SU-DHL-6 (cell line): ENCODE measurements at regions not wholly inside any gene's neighbourhood (a gene's known extent, or its start where the extent isn't known, plus 50 kb on each side); places are given as distances from the start of the nearest gene placed in this dataset.
A peak's percentile ranks its signal among the peaks of the same experiment; 100 is the strongest.

Source experiments
- H2AFZ ChIP-seq: fragments of 200-600 bp; sonication (generic); 2 replicates; pipeline ENCODE4 v1.6.1; 2014; ENCODE audit warnings: low read depth, mild to moderate bottlenecking, moderate library complexity, mixed read lengths, antibody characterized with exemption, low read length; ENCODE audit not compliant: severe bottlenecking
- H3F3A ChIP-seq: fragments of 200-600 bp; shearing (Covaris generic); 2 replicates; pipeline ENCODE4 v1.6.0; 2016; ENCODE audit warnings: antibody characterized with exemption, mild to moderate bottlenecking; ENCODE audit not compliant: insufficient read depth
- H3K27ac ChIP-seq: fragments of 200-600 bp; sonication (generic); 2 replicates; pipeline ENCODE4 v1.5.1; 2016; ENCODE audit warnings: low read depth, mild to moderate bottlenecking, low read length, moderate library complexity, mixed read lengths
- H3K27me3 ChIP-seq: fragments of 200-600 bp; sonication (generic), shearing (Covaris generic); 2 replicates; pipeline ENCODE4 v1.6.0; 2014; ENCODE audit warnings: mild to moderate bottlenecking, low read length
- H3K36me3 ChIP-seq: fragments of 200-600 bp; sonication (generic); 2 replicates; pipeline ENCODE4 v1.6.1; 2014; ENCODE audit warnings: mild to moderate bottlenecking, low read length, mixed read lengths
- H3K4me2 ChIP-seq: fragments of 300-600, 200-600 bp; shearing (Covaris generic), sonication (generic); 2 replicates; pipeline ENCODE4 v1.6.0; 2014; ENCODE audit warnings: low read length, low read depth, mild to moderate bottlenecking; ENCODE audit not compliant: poor library complexity, severe bottlenecking
- H3K4me3 ChIP-seq: fragments of 200-600 bp; sonication (generic); 2 replicates; pipeline ENCODE4 v1.5.1; 2014; ENCODE audit warnings: antibody characterized with exemption, low read length, mild to moderate bottlenecking, mixed read lengths; ENCODE audit not compliant: insufficient read depth, poor library complexity, severe bottlenecking
- H3K79me2 ChIP-seq: fragments of 200-600 bp; sonication (generic); 2 replicates; pipeline ENCODE4 v1.6.1; 2014; ENCODE audit warnings: mild to moderate bottlenecking, low read length, moderate library complexity; ENCODE audit not compliant: insufficient read depth
- H3K9ac ChIP-seq: fragments of 200-600 bp; sonication (generic); 2 replicates; pipeline ENCODE4 v1.7.0; 2014; ENCODE audit warnings: mild to moderate bottlenecking, low read length
- H3K9me2 ChIP-seq: fragments of 200-600 bp; sonication (generic); replicated peaks from 2 replicates; pipeline ENCODE4 v1.6.1; 2014; ENCODE audit warnings: low read length; ENCODE audit not compliant: insufficient read depth
- H3K9me3 ChIP-seq: fragments of 200-600 bp; sonication (generic); 2 replicates; pipeline ENCODE4 v1.6.1; 2014; ENCODE audit warnings: low read length, mixed read lengths; ENCODE audit not compliant: insufficient read depth
- H4K20me1 ChIP-seq: fragments of 200-600 bp; sonication (generic); 2 replicates; pipeline ENCODE4 v1.6.1; 2014; ENCODE audit warnings: low read depth, mild to moderate bottlenecking, antibody characterized with exemption, low read length, moderate library complexity, mixed read lengths
- EZH2phosphoT487 ChIP-seq: fragments of 200-600 bp; sonication (generic), shearing (Covaris generic); conservative IDR thresholded peaks from 2 replicates; pipeline ENCODE4 v1.6.1; 2018; ENCODE audit warnings: mild to moderate bottlenecking, antibody characterized with exemption, low read length, moderate library complexity, mixed read lengths
- TF ChIP-seq, protein P1 (sequence below): fragments of 200-600 bp; sonication (generic); IDR thresholded peaks from one replicate; pipeline ENCODE4 v1.5.1; 2017; ENCODE audit warnings: antibody characterized with exemption, mild to moderate bottlenecking, low read length, moderate library complexity; ENCODE audit not compliant: insufficient read depth, poor library complexity, severe bottlenecking

DNA sequence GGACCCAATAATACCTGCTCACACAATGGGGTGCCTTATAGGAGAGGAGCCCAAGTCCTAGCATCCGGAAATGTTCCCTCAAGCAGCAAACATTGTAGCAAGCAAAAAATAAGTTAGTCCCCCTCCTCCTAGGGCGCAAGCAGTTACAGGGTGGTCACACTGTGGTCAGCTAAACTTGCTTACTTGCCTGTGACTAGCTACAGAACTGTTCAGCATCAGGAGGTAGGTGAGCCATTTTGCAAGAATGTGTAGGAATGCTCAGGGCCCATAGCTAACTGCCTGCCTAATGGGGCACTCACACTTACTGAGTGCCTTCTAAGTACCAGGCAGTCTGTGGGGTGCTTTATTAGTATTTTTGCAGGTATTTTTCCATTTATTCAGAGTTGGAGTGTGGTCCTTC lies 154.6 kb upstream of the GRIN2B start:
- no peak for TF ChIP-seq EZH2phosphoT487
- TF ChIP-seq, protein P1, sequence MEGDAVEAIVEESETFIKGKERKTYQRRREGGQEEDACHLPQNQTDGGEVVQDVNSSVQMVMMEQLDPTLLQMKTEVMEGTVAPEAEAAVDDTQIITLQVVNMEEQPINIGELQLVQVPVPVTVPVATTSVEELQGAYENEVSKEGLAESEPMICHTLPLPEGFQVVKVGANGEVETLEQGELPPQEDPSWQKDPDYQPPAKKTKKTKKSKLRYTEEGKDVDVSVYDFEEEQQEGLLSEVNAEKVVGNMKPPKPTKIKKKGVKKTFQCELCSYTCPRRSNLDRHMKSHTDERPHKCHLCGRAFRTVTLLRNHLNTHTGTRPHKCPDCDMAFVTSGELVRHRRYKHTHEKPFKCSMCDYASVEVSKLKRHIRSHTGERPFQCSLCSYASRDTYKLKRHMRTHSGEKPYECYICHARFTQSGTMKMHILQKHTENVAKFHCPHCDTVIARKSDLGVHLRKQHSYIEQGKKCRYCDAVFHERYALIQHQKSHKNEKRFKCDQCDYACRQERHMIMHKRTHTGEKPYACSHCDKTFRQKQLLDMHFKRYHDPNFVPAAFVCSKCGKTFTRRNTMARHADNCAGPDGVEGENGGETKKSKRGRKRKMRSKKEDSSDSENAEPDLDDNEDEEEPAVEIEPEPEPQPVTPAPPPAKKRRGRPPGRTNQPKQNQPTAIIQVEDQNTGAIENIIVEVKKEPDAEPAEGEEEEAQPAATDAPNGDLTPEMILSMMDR, result no peak
- no peaks in the 10 kb centered on the region for H3F3A ChIP-seq
- no peaks in the 10 kb centered on the region for H3K27me3 ChIP-seq
- H3K27ac ChIP-seq, result no peak overlapping the region
- no peaks in the 10 kb centered on the region for H4K20me1 ChIP-seq
- H3K9me3 ChIP-seq, result no peaks in the 10 kb centered on the region
- no peaks in the 10 kb centered on the region for H3K79me2 ChIP-seq
- H3K4me3 ChIP-seq, result no peak overlapping the region
- H3K9ac ChIP-seq, result no peak overlapping the region
- no peaks in the 10 kb centered on the region for H3K9me2 ChIP-seq
- H3K4me2 ChIP-seq, result no peak overlapping the region
- H2AFZ ChIP-seq, result no peak overlapping the region
- no peaks in the 10 kb centered on the region for H3K36me3 ChIP-seq

DNA sequence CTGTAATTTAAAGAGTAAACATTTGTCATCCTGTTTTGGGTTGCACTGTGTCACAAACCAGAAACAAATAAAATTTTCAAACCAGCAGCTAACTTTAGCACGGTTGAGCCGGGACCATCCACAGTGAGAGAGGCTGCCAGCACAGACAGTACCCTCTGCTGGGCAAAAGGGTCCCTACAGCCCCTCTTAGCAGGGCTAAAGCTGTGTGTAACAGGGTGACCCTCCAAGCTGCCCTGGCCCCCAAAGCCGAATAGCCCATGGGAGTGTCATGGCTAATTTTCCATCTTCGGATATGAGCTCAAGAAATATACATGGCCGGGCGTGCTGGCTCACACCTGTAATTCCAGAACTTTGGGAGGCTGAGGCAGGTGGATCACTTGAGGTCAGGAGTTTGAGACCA lies 157.1 kb upstream of the GRIN2B start:
- Histone ChIP-seq H3K79me2 (no peaks in the 10 kb centered on the region), H3F3A (no peaks in the 10 kb centered on the region), H3K9me2 (no peaks in the 10 kb centered on the region), H3K4me3 (no peak overlapping the region), H4K20me1 (no peaks in the 10 kb centered on the region), H3K36me3 (no peaks in the 10 kb centered on the region), H3K27ac (no peak overlapping the region), H3K9me3 (no peaks in the 10 kb centered on the region), H3K4me2 (peak overlapping the region; percentile 2), H3K27me3 (no peaks in the 10 kb centered on the region), H2AFZ (peak overlapping the region; percentile 73), H3K9ac (0 out of 2 replicates have a peak overlapping the region, but pooled peaks have one; percentile 18)
- no peak for TF ChIP-seq EZH2phosphoT487
- TF ChIP-seq, protein P1, result peak; percentile 33

DNA sequence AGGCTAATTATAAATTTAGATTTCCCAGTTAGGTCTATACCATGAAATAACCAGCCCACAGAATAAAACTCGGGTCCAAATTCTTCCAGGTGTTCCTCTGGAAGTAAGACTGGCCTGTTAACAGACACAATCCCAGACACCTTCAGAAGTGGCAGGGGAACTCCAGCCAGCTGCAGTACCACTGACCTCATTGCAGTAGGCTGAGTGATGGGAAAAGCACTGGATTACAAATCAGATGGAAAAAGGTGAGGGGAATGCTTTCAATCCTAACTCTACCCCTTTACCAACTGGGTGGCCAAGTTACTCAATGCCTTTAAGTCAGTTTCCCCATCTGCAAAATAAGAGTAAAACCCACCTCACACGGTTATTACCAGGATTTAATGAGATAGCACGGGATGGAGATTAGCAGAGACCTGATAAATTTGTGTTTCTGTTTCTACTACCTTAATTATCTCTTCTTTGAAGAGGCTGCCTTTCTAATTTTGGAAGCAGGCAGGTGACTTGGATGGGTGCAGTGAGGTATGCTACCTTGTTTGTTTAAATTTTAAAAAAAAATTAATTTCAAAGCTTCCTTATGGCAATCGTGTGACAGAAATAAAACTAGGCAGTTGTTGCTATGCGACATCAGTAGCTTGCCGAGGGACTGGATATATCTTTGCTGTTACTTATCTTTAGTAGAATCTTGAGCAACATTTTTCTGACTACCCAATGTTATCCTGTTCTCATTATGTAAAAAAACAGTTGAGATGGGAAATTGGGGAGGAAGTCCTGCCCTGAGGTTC lies 167.3 kb upstream of the GRIN2B start:
- peak overlapping the region; percentile 51 for H3K9ac ChIP-seq
- H4K20me1 ChIP-seq, result no peaks in the 10 kb centered on the region
- peak overlapping the region; percentile 65 for H3K4me2 ChIP-seq
- no peak for TF ChIP-seq EZH2phosphoT487
- TF ChIP-seq, protein P1, result no peak
- no peaks in the 10 kb centered on the region for H3K27me3 ChIP-seq
- H3K4me3 ChIP-seq, result no peak overlapping the region
- no peak overlapping the region for H2AFZ ChIP-seq
- H3K36me3 ChIP-seq, result no peaks in the 10 kb centered on the region
- no peaks in the 10 kb centered on the region for H3K79me2 ChIP-seq
- no peaks in the 10 kb centered on the region for H3K9me3 ChIP-seq
- H3F3A ChIP-seq, result peaks cover 38% of the 10 kb centered on the region
- H3K27ac ChIP-seq, result peak overlapping the region; percentile 90
- H3K9me2 ChIP-seq, result no peaks in the 10 kb centered on the region
